ENCODE measurements at regions not wholly inside any gene's neighbourhood (a gene's known extent, or its start where the extent isn't known, plus 50 kb on each side); places are given as distances from the start of the nearest gene placed in this dataset.

- Histone ChIP-seq H2AFZ (ENCODE audit: control insufficient read depth, low read length) (no peak overlapping the region), H3K4me2 (ENCODE audit: control insufficient read depth, extremely low read depth, insufficient read depth, low read depth, low read length) (peak overlapping the region; percentile 0), H3K9ac (ENCODE audit: control insufficient read depth, extremely low read depth, insufficient read depth, low read length) (no peak overlapping the region), H3K79me2 (ENCODE audit: control insufficient read depth, insufficient read depth, low read length) (peaks cover 92% of the 10 kb centered on the region), H3K36me3 (ENCODE audit: control insufficient read depth in 2 of 2, extremely low read depth in 1 of 2, insufficient read depth in 2 of 2, low read length in 2 of 2) (peaks cover 2 to 5% of the 10 kb centered on the region in 2 experiments), H3K27me3 (ENCODE audit: control insufficient read depth, extremely low read depth, insufficient read depth, low read length) (no peaks in the 10 kb centered on the region), H3K9me3 (ENCODE audit: control insufficient read depth, low read depth, low read length) (no peaks in the 10 kb centered on the region), H3K4me3 (ENCODE audit: control insufficient read depth in 2 of 3, extremely low read depth in 1 of 3, insufficient read depth in 2 of 3, low read depth in 1 of 3, low read length in 3 of 3) (no peak overlapping the region), H4K20me1 (ENCODE audit: control insufficient read depth, extremely low read depth, insufficient read depth, low read length) (peaks cover 7% of the 10 kb centered on the region), H3K4me1 (ENCODE audit: control insufficient read depth, extremely low read depth, insufficient read depth, low read length) (peaks cover 43% of the 10 kb centered on the region), H3K9me1 (ENCODE audit: control insufficient read depth, extremely low read depth, insufficient read depth, low read length) (peaks cover 5% of the 10 kb centered on the region), H3K27ac (ENCODE audit: control insufficient read depth, insufficient read depth, low read length) (peak overlapping the region; percentile 15)
- TF ChIP-seq EZH2 (IDR thresholded peaks at IDR 0.05; ENCODE audit: low read length): no peak
- TF ChIP-seq, protein P1, sequence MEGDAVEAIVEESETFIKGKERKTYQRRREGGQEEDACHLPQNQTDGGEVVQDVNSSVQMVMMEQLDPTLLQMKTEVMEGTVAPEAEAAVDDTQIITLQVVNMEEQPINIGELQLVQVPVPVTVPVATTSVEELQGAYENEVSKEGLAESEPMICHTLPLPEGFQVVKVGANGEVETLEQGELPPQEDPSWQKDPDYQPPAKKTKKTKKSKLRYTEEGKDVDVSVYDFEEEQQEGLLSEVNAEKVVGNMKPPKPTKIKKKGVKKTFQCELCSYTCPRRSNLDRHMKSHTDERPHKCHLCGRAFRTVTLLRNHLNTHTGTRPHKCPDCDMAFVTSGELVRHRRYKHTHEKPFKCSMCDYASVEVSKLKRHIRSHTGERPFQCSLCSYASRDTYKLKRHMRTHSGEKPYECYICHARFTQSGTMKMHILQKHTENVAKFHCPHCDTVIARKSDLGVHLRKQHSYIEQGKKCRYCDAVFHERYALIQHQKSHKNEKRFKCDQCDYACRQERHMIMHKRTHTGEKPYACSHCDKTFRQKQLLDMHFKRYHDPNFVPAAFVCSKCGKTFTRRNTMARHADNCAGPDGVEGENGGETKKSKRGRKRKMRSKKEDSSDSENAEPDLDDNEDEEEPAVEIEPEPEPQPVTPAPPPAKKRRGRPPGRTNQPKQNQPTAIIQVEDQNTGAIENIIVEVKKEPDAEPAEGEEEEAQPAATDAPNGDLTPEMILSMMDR (optimal IDR thresholded peaks at IDR 0.05 in 1 of 3, IDR thresholded peaks at IDR 0.05 in 1 of 3, conservative IDR thresholded peaks at IDR 0.05 in 1 of 3; ENCODE audit: extremely low read depth in 1 of 3, insufficient read depth in 2 of 3, low read length in 3 of 3): no peak
- dilution Hi-C loops (cut with MboI; ENCODE audit: extremely low pct_ligation_motif_present, low sequenced_read_pairs): no loop called here
- DNase-seq (ENCODE audit: low read depth, low spot score) (no peak), FAIRE-seq (no peak)
Measured at GRCh38 chr1:39150779-39151178, 53.7 kb upstream of the MACF1 start.

GRCh38 chr1:39151267-39151666 is 53.2 kb upstream of the MACF1 start:
- H3K36me3 ChIP-seq (ENCODE audit: control insufficient read depth in 2 of 2, extremely low read depth in 1 of 2, insufficient read depth in 2 of 2, low read length in 2 of 2): peaks cover 2 to 5% of the 10 kb centered on the region in 2 experiments
- peaks cover 40% of the 10 kb centered on the region for H3K4me1 ChIP-seq (ENCODE audit: control insufficient read depth, extremely low read depth, insufficient read depth, low read length)
- no peak for TF ChIP-seq EZH2 (IDR thresholded peaks at IDR 0.05; ENCODE audit: low read length)
- TF ChIP-seq, protein P1 (optimal IDR thresholded peaks at IDR 0.05 in 1 of 3, IDR thresholded peaks at IDR 0.05 in 1 of 3, conservative IDR thresholded peaks at IDR 0.05 in 1 of 3; ENCODE audit: extremely low read depth in 1 of 3, insufficient read depth in 2 of 3, low read length in 3 of 3): no peak
- no peaks in the 10 kb centered on the region for H3K9me3 ChIP-seq (ENCODE audit: control insufficient read depth, low read depth, low read length)
- no peak overlapping the region for H3K9ac ChIP-seq (ENCODE audit: control insufficient read depth, extremely low read depth, insufficient read depth, low read length)
- H3K9me1 ChIP-seq (ENCODE audit: control insufficient read depth, extremely low read depth, insufficient read depth, low read length): peaks cover 5% of the 10 kb centered on the region
- no peak overlapping the region for H2AFZ ChIP-seq (ENCODE audit: control insufficient read depth, low read length)
- DNase-seq (ENCODE audit: low read depth, low spot score): no peak
- FAIRE-seq: no peak
- peaks cover 7% of the 10 kb centered on the region for H4K20me1 ChIP-seq (ENCODE audit: control insufficient read depth, extremely low read depth, insufficient read depth, low read length)
- peak overlapping the region; percentile 0 for H3K4me2 ChIP-seq (ENCODE audit: control insufficient read depth, extremely low read depth, insufficient read depth, low read depth, low read length)
- H3K79me2 ChIP-seq (ENCODE audit: control insufficient read depth, insufficient read depth, low read length): peaks cover 92% of the 10 kb centered on the region
- H3K27me3 ChIP-seq (ENCODE audit: control insufficient read depth, extremely low read depth, insufficient read depth, low read length): no peaks in the 10 kb centered on the region
- no peak overlapping the region for H3K27ac ChIP-seq (ENCODE audit: control insufficient read depth, insufficient read depth, low read length)
- dilution Hi-C loops (cut with MboI; ENCODE audit: extremely low pct_ligation_motif_present, low sequenced_read_pairs): no loop called here
- H3K4me3 ChIP-seq (ENCODE audit: control insufficient read depth in 2 of 3, extremely low read depth in 1 of 3, insufficient read depth in 2 of 3, low read depth in 1 of 3, low read length in 3 of 3): no peak overlapping the region
